ENCODE measurements at regions not wholly inside any gene's neighbourhood (a gene's known extent, or its start where the extent isn't known, plus 50 kb on each side); places are given as distances from the start of the nearest gene placed in this dataset.

DNA sequence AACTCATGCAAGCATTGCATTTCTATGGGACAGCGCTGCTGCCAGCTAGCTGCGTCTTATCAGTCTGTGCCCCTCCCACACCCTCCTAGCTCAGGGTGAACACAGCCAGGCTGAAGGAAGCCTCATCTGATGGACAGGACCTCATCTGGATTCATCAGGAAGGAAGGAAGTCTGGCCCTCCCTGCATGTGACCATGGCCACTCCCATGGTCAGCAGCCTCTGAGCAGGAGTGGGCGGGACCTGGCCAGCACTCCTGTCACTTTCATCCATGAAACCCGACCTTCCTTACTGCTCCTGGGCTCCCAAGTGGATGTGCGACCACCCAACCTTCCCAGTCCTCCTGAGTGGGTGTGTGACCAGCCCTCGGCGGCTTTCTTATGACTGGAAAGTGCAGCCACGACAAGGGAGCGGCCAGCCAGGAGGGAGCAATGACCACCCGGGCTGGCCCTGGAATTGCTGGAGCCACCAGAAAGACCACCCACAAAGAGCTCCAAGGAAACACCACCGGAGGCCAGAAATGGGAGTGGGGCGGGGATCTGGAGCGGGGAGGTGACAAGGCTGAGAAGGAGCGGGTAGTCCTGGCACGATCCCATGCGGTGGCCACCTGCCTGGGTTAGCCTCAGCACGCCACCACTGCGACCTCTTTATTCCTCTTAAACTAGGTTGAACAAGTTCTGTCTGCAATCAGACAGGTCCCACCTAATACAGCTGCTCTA lies 241.2 kb downstream of the TTLL2 start:
- ATAC-seq (ENCODE audit: low read depth) (no peak), DNase-seq (ENCODE audit: low spot score) (no peak)
- H3K4me1 ChIP-seq (ENCODE audit: insufficient read depth, poor library complexity, severe bottlenecking) = no peaks in the 10 kb centered on the region
- H3K9me3 ChIP-seq (ENCODE audit: severe bottlenecking) = no peaks in the 10 kb centered on the region
- no peak overlapping the region for H3K4me3 ChIP-seq (ENCODE audit: severe bottlenecking)
- H3K27me3 ChIP-seq (ENCODE audit: insufficient read depth, poor library complexity, severe bottlenecking) = no peaks in the 10 kb centered on the region
- TF ChIP-seq, protein P1, sequence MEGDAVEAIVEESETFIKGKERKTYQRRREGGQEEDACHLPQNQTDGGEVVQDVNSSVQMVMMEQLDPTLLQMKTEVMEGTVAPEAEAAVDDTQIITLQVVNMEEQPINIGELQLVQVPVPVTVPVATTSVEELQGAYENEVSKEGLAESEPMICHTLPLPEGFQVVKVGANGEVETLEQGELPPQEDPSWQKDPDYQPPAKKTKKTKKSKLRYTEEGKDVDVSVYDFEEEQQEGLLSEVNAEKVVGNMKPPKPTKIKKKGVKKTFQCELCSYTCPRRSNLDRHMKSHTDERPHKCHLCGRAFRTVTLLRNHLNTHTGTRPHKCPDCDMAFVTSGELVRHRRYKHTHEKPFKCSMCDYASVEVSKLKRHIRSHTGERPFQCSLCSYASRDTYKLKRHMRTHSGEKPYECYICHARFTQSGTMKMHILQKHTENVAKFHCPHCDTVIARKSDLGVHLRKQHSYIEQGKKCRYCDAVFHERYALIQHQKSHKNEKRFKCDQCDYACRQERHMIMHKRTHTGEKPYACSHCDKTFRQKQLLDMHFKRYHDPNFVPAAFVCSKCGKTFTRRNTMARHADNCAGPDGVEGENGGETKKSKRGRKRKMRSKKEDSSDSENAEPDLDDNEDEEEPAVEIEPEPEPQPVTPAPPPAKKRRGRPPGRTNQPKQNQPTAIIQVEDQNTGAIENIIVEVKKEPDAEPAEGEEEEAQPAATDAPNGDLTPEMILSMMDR (IDR thresholded peaks at IDR 0.05; ENCODE audit: poor library complexity, severe bottlenecking) = no peak
- no peaks in the 10 kb centered on the region for H3K36me3 ChIP-seq (ENCODE audit: low read depth)
- no peak overlapping the region for H3K27ac ChIP-seq (ENCODE audit: poor library complexity, severe bottlenecking)

GRCh38 chr6:167566711-167567141 lies 241.8 kb downstream of the TTLL2 start:
- no peaks in the 10 kb centered on the region for H3K9me3 ChIP-seq (ENCODE audit: severe bottlenecking)
- ATAC-seq (ENCODE audit: low read depth) (no peak), DNase-seq (ENCODE audit: low spot score) (no peak)
- H3K27me3 ChIP-seq (ENCODE audit: insufficient read depth, poor library complexity, severe bottlenecking) = no peaks in the 10 kb centered on the region
- H3K27ac ChIP-seq (ENCODE audit: poor library complexity, severe bottlenecking) = no peak overlapping the region
- TF ChIP-seq, protein P1 (IDR thresholded peaks at IDR 0.05; ENCODE audit: poor library complexity, severe bottlenecking) = no peak
- H3K4me3 ChIP-seq (ENCODE audit: severe bottlenecking) = no peak overlapping the region
- no peaks in the 10 kb centered on the region for H3K4me1 ChIP-seq (ENCODE audit: insufficient read depth, poor library complexity, severe bottlenecking)
- no peaks in the 10 kb centered on the region for H3K36me3 ChIP-seq (ENCODE audit: low read depth)

DNA sequence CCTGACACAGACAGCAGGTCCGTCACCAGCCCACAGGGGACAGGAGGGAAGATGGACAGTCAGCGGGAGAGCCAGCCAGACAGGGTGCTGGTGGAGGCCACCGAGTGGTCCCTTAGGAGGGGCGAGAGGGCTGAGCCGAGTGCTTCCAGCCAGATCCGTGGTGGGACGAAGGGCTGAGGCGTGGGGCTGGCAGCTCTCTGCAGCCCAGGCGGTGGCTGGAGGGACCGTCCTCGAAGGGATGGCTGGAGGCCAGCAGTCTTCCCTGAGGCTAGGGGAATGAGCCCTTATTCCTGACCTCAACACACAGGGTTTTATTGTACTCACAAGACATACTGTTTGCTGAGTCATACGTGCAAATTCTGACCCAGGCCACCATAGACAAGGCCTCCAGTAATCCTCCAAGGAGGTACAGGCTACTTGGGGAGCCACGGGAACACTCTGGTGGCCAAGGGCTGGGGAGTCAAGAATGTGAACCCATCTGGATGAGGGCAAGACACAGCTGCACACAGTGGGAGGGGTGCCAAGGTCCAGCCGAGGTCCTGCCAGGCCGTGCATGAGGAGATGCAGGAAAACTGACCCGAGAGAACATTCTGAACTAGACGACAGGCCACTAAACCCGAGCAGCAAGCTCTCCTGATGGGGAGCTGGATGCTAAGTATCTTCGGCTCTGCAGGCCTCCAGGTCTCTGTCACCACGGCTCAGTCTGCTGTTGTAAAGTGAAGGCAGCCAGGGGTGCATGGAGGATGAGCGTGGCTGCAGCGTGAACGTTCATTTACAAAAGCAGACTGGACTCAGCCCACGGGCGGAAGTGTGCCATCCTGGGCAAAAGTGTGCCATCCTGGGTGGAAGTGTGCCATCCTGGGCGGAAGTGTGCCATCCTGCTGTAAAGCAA lies 242.5 kb downstream of the TTLL2 start:
- H3K27ac ChIP-seq (ENCODE audit: poor library complexity, severe bottlenecking) = no peak overlapping the region
- TF ChIP-seq, protein P1 (IDR thresholded peaks at IDR 0.05; ENCODE audit: poor library complexity, severe bottlenecking) = no peak
- no peaks in the 10 kb centered on the region for H3K27me3 ChIP-seq (ENCODE audit: insufficient read depth, poor library complexity, severe bottlenecking)
- no peaks in the 10 kb centered on the region for H3K36me3 ChIP-seq (ENCODE audit: low read depth)
- H3K4me1 ChIP-seq (ENCODE audit: insufficient read depth, poor library complexity, severe bottlenecking) = no peaks in the 10 kb centered on the region
- H3K4me3 ChIP-seq (ENCODE audit: severe bottlenecking) = no peak overlapping the region
- DNase-seq (ENCODE audit: low spot score) (no peak), ATAC-seq (ENCODE audit: low read depth) (no peak)
- H3K9me3 ChIP-seq (ENCODE audit: severe bottlenecking) = no peaks in the 10 kb centered on the region

- Histone ChIP-seq H3K36me3 (ENCODE audit: low read depth) (no peaks in the 10 kb centered on the region), H3K4me1 (ENCODE audit: insufficient read depth, poor library complexity, severe bottlenecking) (no peaks in the 10 kb centered on the region), H3K27ac (ENCODE audit: poor library complexity, severe bottlenecking) (no peak overlapping the region), H3K9me3 (ENCODE audit: severe bottlenecking) (no peaks in the 10 kb centered on the region), H3K27me3 (ENCODE audit: insufficient read depth, poor library complexity, severe bottlenecking) (no peaks in the 10 kb centered on the region), H3K4me3 (ENCODE audit: severe bottlenecking) (no peak overlapping the region)
- no peak for DNase-seq (ENCODE audit: low spot score)
- TF ChIP-seq, protein P1 (IDR thresholded peaks at IDR 0.05; ENCODE audit: poor library complexity, severe bottlenecking) = no peak
- ATAC-seq (ENCODE audit: low read depth) = no peak
These were observed 243.6 kb downstream of the TTLL2 start for GRCh38 chr6:167568407-167569024.

Measured in RWPE2 (cell line).